ENCODE measurements at regions not wholly inside any gene's neighbourhood (a gene's known extent, or its start where the extent isn't known, plus 50 kb on each side); places are given as distances from the start of the nearest gene placed in this dataset.

GRCh38 chr3:147471741-147472140 is 62.6 kb downstream of the ZIC1 start:
- Histone ChIP-seq H3K4me1 (ENCODE audit: control insufficient read depth, insufficient read depth, low read length) (no peaks in the 10 kb centered on the region), H3K27ac (ENCODE audit: low read depth, low read length) (no peak overlapping the region), H3K9me3 (ENCODE audit: control insufficient read depth, insufficient read depth, low read length) (peaks cover 5% of the 10 kb centered on the region), H3K36me3 (ENCODE audit: control insufficient read depth, insufficient read depth, low read length) (no peaks in the 10 kb centered on the region), H3K27me3 (ENCODE audit: control insufficient read depth, insufficient read depth, low read length) (no peaks in the 10 kb centered on the region), H3K4me3 (ENCODE audit: low read depth, low read length) (no peak overlapping the region)
- WGBS (ENCODE audit: insufficient coverage), result 67% methylated on average over 1 of the region's 5 CpGs
- DNase-seq (ENCODE audit: low read depth in 4 of 6, low spot score in 6 of 6), result no peak

DNA sequence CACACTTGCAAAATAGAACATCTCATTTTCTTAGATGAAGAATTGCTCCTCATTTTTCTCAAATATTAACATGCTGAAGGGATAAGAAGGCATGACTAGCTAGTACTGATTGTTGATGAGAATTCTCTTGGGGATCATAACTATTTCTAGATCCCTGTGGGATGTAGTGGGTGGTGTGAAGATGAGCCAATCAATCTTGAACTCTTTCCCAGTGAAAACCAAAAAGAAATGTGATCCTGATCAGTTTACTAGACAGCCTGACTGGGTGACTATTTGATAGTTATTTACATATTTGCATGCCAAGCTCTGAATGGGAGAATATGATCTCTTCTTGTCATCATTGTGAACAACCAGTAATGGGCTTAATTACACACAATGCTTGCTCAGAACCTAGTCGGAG is 63.7 kb downstream of the ZIC1 start:
- Histone ChIP-seq H3K9me3 (ENCODE audit: control insufficient read depth, insufficient read depth, low read length) (peaks cover 5% of the 10 kb centered on the region), H3K27me3 (ENCODE audit: control insufficient read depth, insufficient read depth, low read length) (no peaks in the 10 kb centered on the region), H3K4me1 (ENCODE audit: control insufficient read depth, insufficient read depth, low read length) (no peaks in the 10 kb centered on the region), H3K27ac (ENCODE audit: low read depth, low read length) (no peak overlapping the region), H3K36me3 (ENCODE audit: control insufficient read depth, insufficient read depth, low read length) (no peaks in the 10 kb centered on the region), H3K4me3 (ENCODE audit: low read depth, low read length) (no peak overlapping the region)
- no peak for DNase-seq (ENCODE audit: low read depth in 4 of 6, low spot score in 6 of 6)
- 86% methylated on average over 1 of the region's 1 CpG for whole genome bisulfite sequencing (ENCODE audit: insufficient coverage)

- peaks cover 2% of the 10 kb centered on the region for H3K9me3 ChIP-seq (ENCODE audit: control insufficient read depth, insufficient read depth, low read length)
- no peaks in the 10 kb centered on the region for H3K27me3 ChIP-seq (ENCODE audit: control insufficient read depth, insufficient read depth, low read length)
- no peaks in the 10 kb centered on the region for H3K36me3 ChIP-seq (ENCODE audit: control insufficient read depth, insufficient read depth, low read length)
- no peak overlapping the region for H3K4me3 ChIP-seq (ENCODE audit: low read depth, low read length)
- no CpG with 5 or more reads among the region's 1 CpG for WGBS (ENCODE audit: insufficient coverage)
- no peak overlapping the region for H3K27ac ChIP-seq (ENCODE audit: low read depth, low read length)
- no peaks in the 10 kb centered on the region for H3K4me1 ChIP-seq (ENCODE audit: control insufficient read depth, insufficient read depth, low read length)
- no peak for DNase-seq (ENCODE audit: low read depth in 4 of 6, low spot score in 6 of 6)
Measured at GRCh38 chr3:147483145-147483544, 74.0 kb downstream of the ZIC1 start.

DNA sequence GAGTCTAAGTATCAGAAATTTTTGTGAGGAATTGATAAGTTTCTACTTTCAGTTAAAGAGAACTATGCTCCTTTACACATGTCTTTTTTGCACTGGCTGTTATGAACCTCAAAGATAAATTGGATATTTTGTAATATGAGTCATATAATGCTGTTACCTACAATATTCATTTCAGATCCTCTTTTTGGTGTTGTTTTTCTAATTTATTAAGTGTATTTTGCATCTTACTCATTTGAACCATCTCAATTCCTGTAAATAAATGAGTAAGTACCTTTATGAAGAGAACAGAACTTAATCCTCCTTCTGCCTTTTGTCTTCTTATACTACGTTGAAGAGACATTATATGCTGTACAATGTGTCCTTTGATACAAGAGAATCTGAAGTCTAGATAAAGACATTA is 74.4 kb downstream of the ZIC1 start:
- Histone ChIP-seq H3K4me3 (ENCODE audit: low read depth, low read length) (no peak overlapping the region), H3K9me3 (ENCODE audit: control insufficient read depth, insufficient read depth, low read length) (peaks cover 2% of the 10 kb centered on the region), H3K27me3 (ENCODE audit: control insufficient read depth, insufficient read depth, low read length) (no peaks in the 10 kb centered on the region), H3K36me3 (ENCODE audit: control insufficient read depth, insufficient read depth, low read length) (no peaks in the 10 kb centered on the region), H3K27ac (ENCODE audit: low read depth, low read length) (no peak overlapping the region), H3K4me1 (ENCODE audit: control insufficient read depth, insufficient read depth, low read length) (no peaks in the 10 kb centered on the region)
- WGBS (ENCODE audit: insufficient coverage), result no CpG with 5 or more reads among the region's 1 CpG
- DNase-seq (ENCODE audit: low read depth in 4 of 6, low spot score in 6 of 6), result no peak

GRCh38 chr3:147493065-147493464 is 83.9 kb downstream of the ZIC1 start:
- DNase-seq (ENCODE audit: low read depth in 4 of 6, low spot score in 6 of 6), result no peak
- no peak overlapping the region for H3K27ac ChIP-seq (ENCODE audit: low read depth, low read length)
- no peaks in the 10 kb centered on the region for H3K4me1 ChIP-seq (ENCODE audit: control insufficient read depth, insufficient read depth, low read length)
- H3K4me3 ChIP-seq (ENCODE audit: low read depth, low read length), result no peak overlapping the region
- peaks cover 1% of the 10 kb centered on the region for H3K9me3 ChIP-seq (ENCODE audit: control insufficient read depth, insufficient read depth, low read length)
- WGBS (ENCODE audit: insufficient coverage), result 100% methylated on average over 1 of the region's 5 CpGs
- no peaks in the 10 kb centered on the region for H3K36me3 ChIP-seq (ENCODE audit: control insufficient read depth, insufficient read depth, low read length)
- no peaks in the 10 kb centered on the region for H3K27me3 ChIP-seq (ENCODE audit: control insufficient read depth, insufficient read depth, low read length)

- DNase-seq (ENCODE audit: low read depth in 4 of 6, low spot score in 6 of 6), result peak in 1 of 6 donors; percentile 14
Measured at GRCh38 chr3:147493666-147494065, 84.5 kb downstream of the ZIC1 start.

DNA sequence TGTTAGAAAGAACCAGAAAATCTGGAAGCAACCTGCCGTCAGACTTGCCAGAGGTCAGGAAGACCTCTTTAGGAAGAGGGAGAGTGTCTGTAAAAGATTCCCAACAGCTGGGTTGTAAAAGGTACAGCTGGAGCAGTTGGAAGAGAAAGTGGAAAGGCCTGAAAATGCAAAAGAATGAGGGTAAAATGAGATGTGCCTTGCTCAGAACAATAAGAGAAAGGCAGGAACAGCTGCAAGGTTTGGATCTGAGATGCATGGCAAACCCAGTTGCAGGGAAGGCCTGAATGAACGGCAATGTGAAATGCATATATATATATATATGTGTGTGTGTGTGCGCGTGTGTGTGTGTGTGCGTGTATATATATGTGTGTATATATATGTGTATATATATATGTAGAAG is 88.1 kb downstream of the ZIC1 start:
- Histone ChIP-seq H3K27me3 (ENCODE audit: control insufficient read depth, insufficient read depth, low read length) (no peaks in the 10 kb centered on the region), H3K36me3 (ENCODE audit: control insufficient read depth, insufficient read depth, low read length) (no peaks in the 10 kb centered on the region), H3K4me1 (ENCODE audit: control insufficient read depth, insufficient read depth, low read length) (no peaks in the 10 kb centered on the region), H3K9me3 (ENCODE audit: control insufficient read depth, insufficient read depth, low read length) (peaks cover 1% of the 10 kb centered on the region), H3K27ac (ENCODE audit: low read depth, low read length) (no peak overlapping the region), H3K4me3 (ENCODE audit: low read depth, low read length) (no peak overlapping the region)
- WGBS (ENCODE audit: insufficient coverage), result 74% methylated on average over 2 of the region's 5 CpGs
- peak in 1 of 6 donors; percentile 11 for DNase-seq (ENCODE audit: low read depth in 4 of 6, low spot score in 6 of 6)

More at GRCh38 chr3:147493666-147494065, 84.5 kb downstream of the ZIC1 start:
- Histone ChIP-seq H3K27me3 (ENCODE audit: control insufficient read depth, insufficient read depth, low read length) (no peaks in the 10 kb centered on the region), H3K27ac (ENCODE audit: low read depth, low read length) (no peak overlapping the region), H3K9me3 (ENCODE audit: control insufficient read depth, insufficient read depth, low read length) (peaks cover 1% of the 10 kb centered on the region), H3K4me3 (ENCODE audit: low read depth, low read length) (no peak overlapping the region), H3K36me3 (ENCODE audit: control insufficient read depth, insufficient read depth, low read length) (no peaks in the 10 kb centered on the region), H3K4me1 (ENCODE audit: control insufficient read depth, insufficient read depth, low read length) (no peaks in the 10 kb centered on the region)
- WGBS (ENCODE audit: insufficient coverage), result 75% methylated on average over 2 of the region's 2 CpGs

GRCh38 chr3:147507638-147508286 is 98.6 kb downstream of the ZIC1 start:
- DNase-seq (ENCODE audit: low read depth in 4 of 6, low spot score in 6 of 6), result no peak
- no CpG with 5 or more reads among the region's 3 CpGs for WGBS (ENCODE audit: insufficient coverage)
- Histone ChIP-seq H3K27me3 (ENCODE audit: control insufficient read depth, insufficient read depth, low read length) (no peaks in the 10 kb centered on the region), H3K9me3 (ENCODE audit: control insufficient read depth, insufficient read depth, low read length) (no peaks in the 10 kb centered on the region), H3K4me1 (ENCODE audit: control insufficient read depth, insufficient read depth, low read length) (no peaks in the 10 kb centered on the region), H3K36me3 (ENCODE audit: control insufficient read depth, insufficient read depth, low read length) (no peaks in the 10 kb centered on the region), H3K4me3 (ENCODE audit: low read depth, low read length) (no peak overlapping the region), H3K27ac (ENCODE audit: low read depth, low read length) (no peak overlapping the region)

DNA sequence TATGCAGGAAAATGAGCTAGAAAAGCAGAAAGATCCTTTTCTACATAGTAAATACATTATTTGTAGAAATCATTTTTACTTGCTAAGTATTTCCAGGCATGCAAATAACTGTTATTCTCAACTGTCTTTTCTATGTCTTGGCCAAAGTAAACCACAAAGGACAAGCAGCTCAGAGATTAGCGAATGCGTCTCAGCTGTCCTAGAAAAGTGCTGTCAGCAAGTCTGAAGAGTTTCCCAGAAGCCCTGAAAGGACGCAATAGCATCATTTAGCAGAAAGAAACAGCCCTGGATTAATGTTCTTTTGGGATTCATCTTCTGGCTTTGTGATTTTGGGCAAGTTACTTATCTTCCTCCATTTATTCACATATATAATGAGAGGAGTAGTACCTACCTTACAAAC is 100.3 kb downstream of the ZIC1 start:
- H3K9me3 ChIP-seq (ENCODE audit: control insufficient read depth, insufficient read depth, low read length), result no peaks in the 10 kb centered on the region
- no peaks in the 10 kb centered on the region for H3K36me3 ChIP-seq (ENCODE audit: control insufficient read depth, insufficient read depth, low read length)
- WGBS (ENCODE audit: insufficient coverage), result 83% methylated on average over 2 of the region's 3 CpGs
- no peak overlapping the region for H3K4me3 ChIP-seq (ENCODE audit: low read depth, low read length)
- peak in 1 of 6 donors; percentile 10 for DNase-seq (ENCODE audit: low read depth in 4 of 6, low spot score in 6 of 6)
- H3K27ac ChIP-seq (ENCODE audit: low read depth, low read length), result no peak overlapping the region
- H3K4me1 ChIP-seq (ENCODE audit: control insufficient read depth, insufficient read depth, low read length), result no peaks in the 10 kb centered on the region
- H3K27me3 ChIP-seq (ENCODE audit: control insufficient read depth, insufficient read depth, low read length), result no peaks in the 10 kb centered on the region

DNA sequence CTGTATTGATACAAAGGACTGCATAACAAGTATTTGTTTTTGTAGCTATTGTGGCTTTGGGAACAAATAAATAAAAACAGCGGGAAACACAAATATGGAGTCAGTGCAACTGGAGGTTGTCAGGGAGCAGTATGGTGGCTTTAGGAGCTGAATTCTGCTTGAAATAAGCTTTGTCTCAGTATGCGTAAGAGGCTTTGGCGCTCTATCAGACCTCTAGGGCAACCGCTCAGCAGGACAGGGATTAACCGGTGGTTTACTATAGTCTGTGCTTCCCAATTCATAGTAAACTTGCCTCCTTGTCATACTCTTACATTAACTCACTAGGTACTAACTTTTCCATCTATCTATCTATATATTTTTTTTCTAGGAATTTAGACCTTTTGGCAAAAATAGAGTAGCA is 104.6 kb downstream of the ZIC1 start:
- H3K4me3 ChIP-seq (ENCODE audit: low read depth, low read length), result no peak overlapping the region
- no peaks in the 10 kb centered on the region for H3K9me3 ChIP-seq (ENCODE audit: control insufficient read depth, insufficient read depth, low read length)
- WGBS (ENCODE audit: insufficient coverage), result 66% methylated on average over 5 of the region's 5 CpGs
- H3K36me3 ChIP-seq (ENCODE audit: control insufficient read depth, insufficient read depth, low read length), result no peaks in the 10 kb centered on the region
- no peaks in the 10 kb centered on the region for H3K27me3 ChIP-seq (ENCODE audit: control insufficient read depth, insufficient read depth, low read length)
- peak in 1 of 6 donors; percentile 57 for DNase-seq (ENCODE audit: low read depth in 4 of 6, low spot score in 6 of 6)
- no peak overlapping the region for H3K27ac ChIP-seq (ENCODE audit: low read depth, low read length)
- H3K4me1 ChIP-seq (ENCODE audit: control insufficient read depth, insufficient read depth, low read length), result no peaks in the 10 kb centered on the region

Measured in spinal cord (tissue), 9 donors.